ENCODE measurements at regions not wholly inside any gene's neighbourhood (a gene's known extent, or its start where the extent isn't known, plus 50 kb on each side); places are given as distances from the start of the nearest gene placed in this dataset.

GRCh38 chr5:2147504-2148311 is 265.0 kb upstream of the IRX4 start:
- H3K4me3 ChIP-seq (ENCODE audit: low read length): no peak overlapping the region
- no peaks in the 10 kb centered on the region for H3K79me2 ChIP-seq (ENCODE audit: low read length)
- H3K27me3 ChIP-seq (ENCODE audit: low read length): peaks cover 4% of the 10 kb centered on the region
- H3K27ac ChIP-seq (ENCODE audit: low read length): no peak overlapping the region
- peaks cover 14% of the 10 kb centered on the region for H3K4me1 ChIP-seq (ENCODE audit: insufficient read depth, low read length)
- ATAC-seq (no peak), DNase-seq (no peak)
- no peaks in the 10 kb centered on the region for H3F3A ChIP-seq (ENCODE audit: low read length, unreplicated experiment)
- no peak overlapping the region for H3K4me2 ChIP-seq (ENCODE audit: low read length)
- H3K9me2 ChIP-seq (replicated peaks; ENCODE audit: low read length): no peaks in the 10 kb centered on the region
- H2AFZ ChIP-seq (ENCODE audit: low read length): no peak overlapping the region
- H3K9ac ChIP-seq (ENCODE audit: low read length): no peak overlapping the region
- intact Hi-C loops (cut with micrococcal nuclease): no loop called here
- POLR2A ChIA-PET (ENCODE audit: unreplicated experiment): no interaction called here
- no peaks in the 10 kb centered on the region for H3K36me3 ChIP-seq (ENCODE audit: low read depth, low read length)
- no peaks in the 10 kb centered on the region for H3K9me3 ChIP-seq (ENCODE audit: low read length)
- no peaks in the 10 kb centered on the region for H4K20me1 ChIP-seq (ENCODE audit: low read length)
- no TSS peak for BruUV-seq (replicated peaks)
- TF ChIP-seq EZH2 (IDR thresholded peaks at IDR 0.05; ENCODE audit: low read length, unreplicated experiment) (no peak), EZH2phosphoT487 (IDR thresholded peaks at IDR 0.05; ENCODE audit: borderline replicate concordance, low read length) (no peak), CTCF (conservative IDR thresholded peaks at IDR 0.05; ENCODE audit: low read depth, low read length) (no peak)
- CTCF ChIA-PET: no interaction called here

GRCh38 chr5:2143646-2144353 is 261.1 kb upstream of the IRX4 start:
- Histone ChIP-seq H3K4me1 (ENCODE audit: insufficient read depth, low read length) (peaks cover 4% of the 10 kb centered on the region), H3K4me2 (ENCODE audit: low read length) (no peak overlapping the region), H3K36me3 (ENCODE audit: low read depth, low read length) (no peaks in the 10 kb centered on the region), H3K27ac (ENCODE audit: low read length) (no peak overlapping the region), H4K20me1 (ENCODE audit: low read length) (no peaks in the 10 kb centered on the region), H3F3A (ENCODE audit: low read length, unreplicated experiment) (no peaks in the 10 kb centered on the region), H3K27me3 (ENCODE audit: low read length) (peaks cover 39% of the 10 kb centered on the region), H2AFZ (ENCODE audit: low read length) (no peak overlapping the region), H3K9me2 (replicated peaks; ENCODE audit: low read length) (no peaks in the 10 kb centered on the region), H3K9me3 (ENCODE audit: low read length) (no peaks in the 10 kb centered on the region), H3K4me3 (ENCODE audit: low read length) (no peak overlapping the region), H3K79me2 (ENCODE audit: low read length) (no peaks in the 10 kb centered on the region), H3K9ac (ENCODE audit: low read length) (no peak overlapping the region)
- DNase-seq: no peak
- intact Hi-C loops (cut with micrococcal nuclease): no loop called here
- TF ChIP-seq EZH2 (IDR thresholded peaks at IDR 0.05; ENCODE audit: low read length, unreplicated experiment) (no peak), EZH2phosphoT487 (IDR thresholded peaks at IDR 0.05; ENCODE audit: borderline replicate concordance, low read length) (no peak), CTCF (conservative IDR thresholded peaks at IDR 0.05; ENCODE audit: low read depth, low read length) (no peak)
- CTCF ChIA-PET: no interaction called here
- POLR2A ChIA-PET (ENCODE audit: unreplicated experiment): no interaction called here
- no peak for ATAC-seq
- no TSS peak for BruUV-seq (replicated peaks)

- no peak for DNase-seq
- H3K4me2 ChIP-seq (ENCODE audit: low read length): no peak overlapping the region
- H3K79me2 ChIP-seq (ENCODE audit: low read length): no peaks in the 10 kb centered on the region
- CTCF ChIA-PET: no interaction called here
- H4K20me1 ChIP-seq (ENCODE audit: low read length): no peaks in the 10 kb centered on the region
- no peak for ATAC-seq
- BruUV-seq (replicated peaks): no TSS peak
- H3F3A ChIP-seq (ENCODE audit: low read length, unreplicated experiment): no peaks in the 10 kb centered on the region
- H3K36me3 ChIP-seq (ENCODE audit: low read depth, low read length): no peaks in the 10 kb centered on the region
- no peaks in the 10 kb centered on the region for H3K4me1 ChIP-seq (ENCODE audit: insufficient read depth, low read length)
- peaks cover 42% of the 10 kb centered on the region for H3K27me3 ChIP-seq (ENCODE audit: low read length)
- TF ChIP-seq EZH2phosphoT487 (IDR thresholded peaks at IDR 0.05; ENCODE audit: borderline replicate concordance, low read length): no peak
- TF ChIP-seq EZH2 (IDR thresholded peaks at IDR 0.05; ENCODE audit: low read length, unreplicated experiment): no peak
- no peak for TF ChIP-seq CTCF (conservative IDR thresholded peaks at IDR 0.05; ENCODE audit: low read depth, low read length)
- POLR2A ChIA-PET (ENCODE audit: unreplicated experiment): no interaction called here
- no peaks in the 10 kb centered on the region for H3K9me2 ChIP-seq (replicated peaks; ENCODE audit: low read length)
- H3K9me3 ChIP-seq (ENCODE audit: low read length): no peaks in the 10 kb centered on the region
- no peak overlapping the region for H3K4me3 ChIP-seq (ENCODE audit: low read length)
- H3K27ac ChIP-seq (ENCODE audit: low read length): no peak overlapping the region
- H2AFZ ChIP-seq (ENCODE audit: low read length): no peak overlapping the region
- no peak overlapping the region for H3K9ac ChIP-seq (ENCODE audit: low read length)
- intact Hi-C loops (cut with micrococcal nuclease): no loop called here
Observed at GRCh38 chr5:2143088-2143487, 260.4 kb upstream of the IRX4 start.
